ENCODE measurements at regions not wholly inside any gene's neighbourhood (a gene's known extent, or its start where the extent isn't known, plus 50 kb on each side); places are given as distances from the start of the nearest gene placed in this dataset.
"Not testable (repeated sequence)": the region's sequence is repeated elsewhere in the genome, so short reads cannot be mapped to it uniquely, and the experiment has no call there.

DNA sequence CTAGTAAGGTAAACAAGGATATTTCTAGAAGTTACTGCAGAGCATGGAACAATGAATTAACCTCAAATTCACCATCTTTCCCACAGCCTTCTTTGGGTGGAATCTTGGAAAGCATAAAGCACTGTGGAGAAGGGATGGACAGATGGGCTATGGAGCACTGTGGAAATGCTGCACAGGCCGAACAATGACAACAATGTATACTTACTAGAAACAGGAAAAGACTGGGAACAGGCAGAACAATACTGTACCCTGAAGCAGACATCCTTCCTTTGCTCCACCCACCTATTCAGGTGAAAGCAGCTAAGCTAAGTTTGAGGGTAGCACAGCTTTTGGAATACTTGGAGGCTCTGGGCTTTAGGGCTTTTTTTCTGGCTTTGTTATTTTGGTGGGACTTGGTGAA lies 250.6 kb upstream of the KLF8 start:
- DNase-seq = no peak

DNA sequence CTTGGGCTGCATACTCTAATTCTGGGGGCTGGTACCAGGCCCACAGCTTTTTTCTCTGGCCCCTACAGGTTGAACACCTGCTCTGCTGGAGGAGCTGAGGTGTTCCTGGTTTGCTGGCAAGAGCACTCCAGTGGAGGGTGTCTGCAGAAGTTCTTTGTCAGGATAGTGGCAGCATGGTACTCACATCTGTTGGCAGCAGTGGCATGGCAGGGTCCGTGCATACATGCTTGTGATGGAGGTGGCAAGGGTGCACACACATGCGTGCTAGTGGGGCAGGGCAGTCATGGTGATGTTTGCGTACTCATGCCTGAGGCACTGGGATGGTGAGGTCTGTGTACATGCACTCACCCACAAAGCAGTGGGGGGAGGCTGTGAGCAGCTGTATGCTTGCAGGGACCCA lies 235.5 kb upstream of the KLF8 start:
- DNase-seq = no peak

DNA sequence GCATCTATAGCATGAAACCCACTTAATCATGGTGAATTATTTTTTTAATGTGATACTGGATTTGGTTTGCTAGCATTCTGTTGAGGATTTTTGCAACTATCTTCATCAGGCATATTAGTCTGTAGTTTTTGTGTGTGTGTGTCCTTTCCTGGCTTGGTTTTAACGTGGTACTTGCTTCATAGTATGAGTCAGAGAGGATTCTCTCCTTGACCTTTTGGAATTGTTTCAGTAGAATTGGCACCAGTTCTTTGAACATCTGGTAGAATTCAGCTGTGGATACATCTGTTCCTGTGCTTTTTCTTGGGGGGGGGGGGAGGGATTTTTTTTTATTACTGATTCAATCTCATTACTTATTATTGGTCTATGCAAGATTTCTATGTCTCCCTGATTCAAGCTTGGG lies 232.0 kb upstream of the KLF8 start:
- no peak for DNase-seq

DNA sequence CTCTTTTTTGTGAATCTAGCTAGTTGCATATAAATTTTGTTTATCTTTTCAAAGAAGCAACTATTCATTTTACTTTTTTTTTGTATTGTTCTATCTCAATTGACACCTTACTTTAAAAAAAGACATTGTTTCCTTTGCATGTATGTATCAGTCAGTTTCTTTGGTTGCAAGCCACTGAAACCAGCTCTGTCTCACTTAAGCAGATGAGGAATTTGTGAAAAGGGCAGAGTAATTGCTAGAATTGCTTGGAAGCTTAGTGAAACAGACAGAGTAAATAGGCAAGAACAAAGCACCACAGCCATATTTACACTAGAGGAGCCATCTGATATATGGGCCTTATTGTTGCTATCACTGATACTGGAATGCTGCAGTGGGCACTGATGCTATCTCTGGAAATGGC lies 231.4 kb upstream of the KLF8 start:
- DNase-seq = no peak

DNA sequence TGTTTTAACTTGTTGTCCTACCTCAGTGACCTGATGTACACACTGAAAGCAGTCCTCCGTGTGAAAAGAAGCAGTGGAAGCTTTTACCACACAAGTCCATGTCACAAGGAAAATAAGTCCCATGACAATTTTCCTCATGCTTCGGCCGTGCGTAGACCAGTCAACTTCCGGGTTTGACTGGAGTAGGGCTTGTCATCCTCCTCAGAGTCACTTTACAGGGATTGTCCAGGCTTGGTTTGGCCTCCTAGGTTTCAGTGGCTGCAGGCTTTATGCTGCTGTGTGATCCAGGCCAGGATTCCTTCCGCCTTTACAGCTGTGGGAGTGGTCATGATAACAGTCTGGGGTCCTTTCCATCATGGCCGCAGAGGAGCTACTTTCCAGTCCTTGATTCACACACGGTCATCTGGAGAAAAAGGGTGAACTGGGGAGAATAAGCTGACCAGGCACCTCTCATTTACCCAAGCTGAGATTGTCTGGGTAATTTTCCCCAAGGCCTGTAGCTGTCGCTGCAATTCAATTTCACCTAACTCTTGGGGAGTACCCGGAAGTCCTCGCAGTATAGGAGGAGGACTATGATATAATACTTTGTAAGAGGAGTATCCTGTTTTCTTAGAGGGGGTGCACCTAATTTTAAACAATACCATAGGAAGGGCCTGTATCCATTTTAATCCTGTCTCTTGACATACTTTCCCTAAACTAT lies 206.1 kb upstream of the KLF8 start:
- DNase-seq = no peak

DNA sequence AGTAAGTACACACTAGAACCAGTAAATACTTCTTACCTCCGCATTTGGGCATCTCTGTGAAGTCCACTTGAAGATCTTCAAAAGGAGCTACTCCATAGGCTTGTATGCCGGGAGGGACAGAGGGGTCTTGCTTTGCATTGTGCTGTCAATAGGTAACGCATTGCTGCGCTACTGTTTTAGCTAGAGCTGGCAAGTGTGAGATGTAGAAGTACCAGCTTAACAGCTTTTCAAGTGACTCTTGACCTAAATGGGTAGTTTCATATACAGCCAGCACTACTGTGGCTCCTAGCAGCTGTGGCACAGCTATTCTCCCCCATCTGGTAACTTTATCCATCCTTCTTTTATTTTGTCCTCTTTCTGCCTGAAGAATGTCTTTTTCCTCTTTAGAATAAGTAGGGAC lies 205.3 kb upstream of the KLF8 start:
- no peak for DNase-seq

DNA sequence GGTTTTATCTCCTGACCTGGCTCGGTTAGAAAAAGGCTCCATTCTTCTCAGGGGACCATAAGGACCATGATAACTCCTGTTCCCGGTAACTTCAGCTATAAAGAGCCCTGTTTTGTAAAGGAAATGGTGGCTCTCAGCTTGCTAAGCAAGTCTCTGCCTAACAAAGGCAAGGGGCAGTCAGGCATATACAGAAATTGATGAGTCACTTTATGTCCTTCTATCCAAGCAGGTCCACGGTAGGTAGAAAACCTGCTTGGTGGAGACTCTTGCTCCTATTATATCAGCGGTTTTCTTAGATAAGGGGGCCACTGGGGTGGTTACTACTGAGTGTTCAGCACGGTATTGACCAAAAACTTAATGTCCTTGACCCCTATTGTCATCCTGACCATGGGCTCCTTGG lies 203.0 kb upstream of the KLF8 start:
- DNase-seq = no peak

DNA sequence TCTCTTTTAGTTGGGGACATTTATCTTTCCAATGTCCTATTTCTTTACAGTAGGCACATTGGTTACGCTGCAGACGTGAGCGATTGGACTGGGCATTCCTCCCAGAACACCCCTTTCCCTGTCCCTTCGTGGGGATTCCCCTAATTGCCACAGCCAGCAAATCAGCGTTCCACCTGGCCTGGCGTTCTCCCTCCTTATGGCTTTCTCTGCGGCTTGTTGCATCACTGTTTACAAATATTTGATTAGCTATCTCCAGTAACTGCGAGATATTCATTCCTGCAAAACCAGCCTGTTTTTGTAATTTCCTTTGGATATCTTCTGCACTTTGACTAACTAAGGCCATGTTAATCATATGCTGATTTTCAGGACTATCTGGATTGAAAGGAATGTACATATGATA lies 202.5 kb upstream of the KLF8 start:
- no peak for DNase-seq

DNA sequence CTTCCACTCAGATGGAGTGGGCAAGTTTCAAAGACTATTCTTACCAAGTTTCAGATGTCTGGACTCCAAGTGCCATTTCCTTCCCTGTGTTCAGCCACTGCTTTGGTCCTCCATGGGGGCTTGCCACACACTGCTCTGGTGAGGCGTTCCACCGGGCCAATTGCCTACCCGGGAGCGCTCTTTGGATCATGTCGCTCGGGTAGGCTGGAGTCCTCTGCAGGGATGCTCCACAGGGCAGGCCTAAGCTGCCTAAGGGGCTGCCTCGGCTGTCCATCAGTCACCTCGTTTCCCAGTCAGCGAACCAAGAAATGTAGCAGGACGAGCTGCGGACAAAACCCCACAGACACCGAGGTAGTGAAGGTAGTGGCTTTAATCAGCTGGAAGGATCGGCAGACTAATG lies 200.7 kb upstream of the KLF8 start:
- no peak for DNase-seq

DNA sequence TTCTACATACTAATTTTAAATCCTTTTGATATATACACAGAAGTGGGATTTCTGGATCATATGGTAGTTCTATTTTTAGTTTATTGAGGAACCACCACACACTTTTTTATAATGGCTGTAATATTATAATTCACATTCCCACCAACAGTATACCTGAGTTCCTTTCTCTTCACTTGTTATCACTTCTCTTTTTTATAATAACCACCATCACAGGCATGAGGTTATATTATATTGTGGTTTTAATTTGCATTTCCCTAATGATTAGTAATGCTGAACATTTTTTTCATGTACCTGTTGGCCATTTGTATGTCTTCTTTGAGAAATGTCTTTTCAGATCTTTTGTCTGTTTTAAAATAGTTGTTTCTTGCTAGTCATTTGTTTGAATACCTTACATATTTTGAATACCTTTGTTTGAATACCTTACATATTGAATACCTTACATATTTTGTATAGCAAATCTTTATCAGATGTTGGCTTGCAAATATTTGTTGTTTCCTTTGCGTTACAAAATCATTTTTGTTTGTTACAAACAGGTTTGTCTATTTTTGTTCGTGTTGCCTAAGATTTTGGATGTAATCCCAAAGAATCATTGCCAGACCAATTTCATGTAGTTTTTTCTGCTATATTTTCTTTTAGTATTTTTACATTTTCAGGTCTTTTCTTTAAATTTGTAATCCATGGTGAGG lies 198.5 kb upstream of the KLF8 start:
- no peak for DNase-seq

DNA sequence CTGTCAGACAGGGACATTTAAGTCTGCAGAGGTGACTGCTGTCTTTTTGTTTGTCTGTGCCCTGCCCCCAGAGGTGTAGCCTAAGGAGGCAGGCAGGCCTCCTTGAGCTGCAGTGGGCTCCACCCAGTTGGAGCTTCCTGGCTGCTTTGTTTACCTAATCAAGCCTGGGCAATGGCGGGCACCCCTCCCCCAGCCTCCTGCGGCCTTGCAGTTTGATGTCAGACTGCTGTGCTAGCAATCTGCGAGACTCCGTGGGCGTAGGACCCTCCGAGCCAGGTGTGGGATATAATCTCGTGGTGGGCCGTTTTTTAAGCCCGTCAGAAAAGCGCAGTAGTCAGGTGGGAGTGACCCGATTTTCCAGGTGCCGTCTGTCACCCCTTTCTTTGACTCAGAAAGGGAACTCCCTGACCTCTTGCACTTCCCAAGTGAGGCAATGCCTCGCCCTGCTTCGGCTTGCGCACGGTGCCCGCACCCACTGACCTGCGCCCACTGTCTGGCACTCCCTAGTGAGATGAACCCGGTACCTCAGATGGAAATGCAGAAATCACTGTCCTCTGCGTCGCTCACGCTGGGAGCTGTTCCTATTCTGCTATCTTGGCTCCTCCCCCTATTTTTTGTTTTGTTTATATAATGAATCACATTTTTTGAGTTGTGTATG lies 179.4 kb upstream of the KLF8 start:
- DNase-seq = not testable (repeated sequence)

DNA sequence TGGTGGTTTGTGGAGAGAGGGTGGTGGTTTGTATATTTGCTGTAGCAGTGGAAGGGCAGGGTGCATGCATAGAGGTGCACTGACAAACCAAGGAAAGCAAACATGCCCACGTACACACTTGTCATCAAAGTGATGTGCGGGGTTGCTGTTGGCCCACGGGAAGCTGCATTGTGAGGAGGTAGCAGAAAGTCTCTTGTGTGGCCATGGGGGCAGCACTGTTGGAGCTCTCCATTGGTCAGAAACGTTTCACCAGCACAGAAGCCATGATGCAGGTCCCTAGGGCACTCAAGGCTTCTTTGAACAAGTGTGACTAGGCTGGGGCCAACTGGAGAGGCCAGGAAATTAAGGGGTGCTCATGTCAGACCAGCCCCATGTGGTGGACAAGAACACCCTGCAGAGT lies 174.8 kb upstream of the KLF8 start:
- DNase-seq = no peak

DNA sequence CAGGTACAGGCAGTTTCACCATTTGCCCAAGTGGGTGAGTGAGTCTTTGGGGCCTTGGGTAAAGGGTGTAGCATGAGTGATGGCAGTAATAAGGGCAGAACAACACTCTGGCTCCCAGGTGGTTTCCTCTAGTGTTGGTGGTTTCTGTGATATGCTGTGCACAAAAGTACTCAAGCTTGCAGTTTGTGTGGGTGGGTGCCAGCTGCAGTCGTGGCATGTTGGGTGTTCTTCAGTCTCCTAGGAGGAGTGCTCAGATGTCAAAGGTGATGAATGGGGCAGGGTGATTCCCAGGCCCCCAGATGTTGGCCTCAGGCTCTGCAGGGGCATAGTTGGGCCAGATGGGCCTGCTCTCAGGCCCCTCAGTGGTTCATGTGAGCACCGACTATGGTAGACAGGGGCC lies 166.1 kb upstream of the KLF8 start:
- no peak for DNase-seq

DNA sequence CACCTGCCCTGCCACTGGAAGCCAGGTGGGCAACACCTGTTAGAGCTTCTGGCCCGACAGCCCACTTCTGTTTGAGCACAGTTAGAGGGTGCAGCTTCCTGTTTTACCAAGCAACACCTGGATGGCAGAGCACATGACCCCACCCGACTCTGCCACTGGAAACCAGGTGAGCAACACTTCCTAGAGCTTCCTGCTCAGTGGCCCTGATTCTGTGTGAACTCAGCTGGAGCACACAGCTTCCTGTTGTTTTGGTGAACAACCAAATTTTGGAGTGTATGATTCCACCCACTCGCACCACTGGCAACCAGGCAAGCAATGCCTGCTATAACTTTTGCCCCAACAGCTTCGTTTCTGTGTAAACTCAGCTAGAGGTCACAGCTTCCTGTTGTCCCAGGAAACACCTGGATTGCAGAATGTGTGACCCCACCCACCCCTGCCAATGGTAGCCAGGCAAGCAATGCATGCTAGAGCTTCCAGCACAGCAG lies 163.8 kb upstream of the KLF8 start:
- DNase-seq = peak in 1 of 6 experiments; percentile 16

DNA sequence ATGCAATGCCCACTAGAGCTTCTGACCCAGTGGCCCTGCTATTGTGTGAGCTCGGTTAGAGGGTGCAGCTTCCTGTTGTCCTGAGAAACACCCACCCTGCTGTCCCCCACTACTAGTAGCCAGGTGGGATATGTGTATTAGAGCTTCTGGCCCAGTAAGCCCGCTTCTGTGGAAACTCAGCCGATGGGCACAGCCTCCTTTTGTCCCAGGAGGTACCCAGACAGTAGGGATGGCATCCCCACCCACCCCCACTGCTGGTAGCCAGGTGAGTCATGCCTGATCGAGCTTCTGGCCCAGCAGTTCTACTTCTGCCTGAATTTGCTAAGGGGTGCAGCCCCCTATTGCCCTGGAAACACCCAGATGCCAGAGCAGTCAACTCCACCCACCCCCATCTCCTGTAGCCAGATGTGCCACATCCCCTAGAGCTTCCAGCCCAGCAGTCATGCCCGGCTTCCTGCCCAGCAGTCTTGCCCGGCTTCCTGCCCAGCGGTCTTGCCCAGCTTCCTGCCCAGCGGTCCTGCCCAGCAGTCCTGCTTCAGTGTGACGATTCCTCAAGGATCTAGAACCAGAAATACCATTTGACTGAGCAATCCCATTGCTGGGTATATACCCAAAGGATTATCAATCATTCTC lies 162.7 kb upstream of the KLF8 start:
- no peak for DNase-seq

DNA sequence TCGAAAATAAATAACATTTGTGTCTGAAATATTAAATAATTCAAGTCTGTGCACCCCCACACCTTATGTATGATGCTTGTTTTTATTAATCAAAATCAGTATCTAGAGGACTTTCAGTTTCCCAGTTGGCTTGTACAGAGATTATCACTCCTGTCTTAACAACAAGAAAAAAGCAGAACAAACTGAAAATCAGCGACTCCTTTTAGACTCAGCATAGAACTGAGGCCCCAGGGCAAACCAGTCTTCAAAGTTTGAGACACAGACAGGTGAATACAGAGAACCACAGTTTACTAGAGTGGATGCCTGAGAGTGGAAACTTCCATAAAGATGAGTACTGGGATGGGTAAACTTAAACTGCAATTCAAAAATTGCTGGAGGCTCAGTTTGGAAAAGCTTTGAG lies 142.8 kb upstream of the KLF8 start:
- no peak for DNase-seq

DNA sequence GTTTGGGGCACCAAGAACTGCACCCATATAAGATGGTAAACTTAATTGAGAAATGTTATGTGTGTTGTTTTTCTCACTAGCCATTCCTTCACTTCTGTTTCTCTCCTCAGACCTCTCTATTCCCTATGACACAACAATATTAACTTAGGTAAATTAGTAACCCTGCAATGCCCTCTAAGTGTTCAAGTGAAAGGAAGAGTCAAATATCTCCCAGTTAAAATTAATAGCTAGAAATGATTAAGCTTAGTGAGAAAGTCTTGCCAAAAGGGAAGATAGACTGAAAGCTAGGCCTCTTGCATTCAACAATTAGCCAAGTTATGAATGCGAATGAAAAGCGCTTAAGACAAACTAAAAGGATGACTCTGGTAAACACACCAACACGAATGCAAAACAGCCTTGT lies 132.9 kb upstream of the KLF8 start:
- no peak for DNase-seq

DNA sequence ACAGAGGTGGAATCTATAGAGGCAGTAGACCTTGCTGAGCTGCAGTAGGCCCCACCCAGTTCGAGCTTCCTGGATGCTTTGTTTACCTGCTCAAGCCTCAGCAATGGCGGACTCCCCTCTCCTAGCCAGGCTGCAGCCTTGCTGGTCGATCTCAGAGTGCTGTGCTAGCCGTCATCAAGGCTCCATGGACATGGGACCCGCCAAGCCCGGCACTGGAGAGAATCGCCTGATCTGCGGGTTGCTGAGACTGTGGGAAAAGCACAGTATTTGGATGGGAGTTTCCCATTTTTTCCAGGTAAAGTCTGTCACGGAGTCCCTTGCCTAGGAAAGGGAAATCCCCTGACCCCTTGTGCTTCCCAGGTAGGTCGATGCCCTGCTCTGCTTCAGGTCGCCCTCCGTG lies 124.8 kb upstream of the KLF8 start:
- no peak for DNase-seq

DNA sequence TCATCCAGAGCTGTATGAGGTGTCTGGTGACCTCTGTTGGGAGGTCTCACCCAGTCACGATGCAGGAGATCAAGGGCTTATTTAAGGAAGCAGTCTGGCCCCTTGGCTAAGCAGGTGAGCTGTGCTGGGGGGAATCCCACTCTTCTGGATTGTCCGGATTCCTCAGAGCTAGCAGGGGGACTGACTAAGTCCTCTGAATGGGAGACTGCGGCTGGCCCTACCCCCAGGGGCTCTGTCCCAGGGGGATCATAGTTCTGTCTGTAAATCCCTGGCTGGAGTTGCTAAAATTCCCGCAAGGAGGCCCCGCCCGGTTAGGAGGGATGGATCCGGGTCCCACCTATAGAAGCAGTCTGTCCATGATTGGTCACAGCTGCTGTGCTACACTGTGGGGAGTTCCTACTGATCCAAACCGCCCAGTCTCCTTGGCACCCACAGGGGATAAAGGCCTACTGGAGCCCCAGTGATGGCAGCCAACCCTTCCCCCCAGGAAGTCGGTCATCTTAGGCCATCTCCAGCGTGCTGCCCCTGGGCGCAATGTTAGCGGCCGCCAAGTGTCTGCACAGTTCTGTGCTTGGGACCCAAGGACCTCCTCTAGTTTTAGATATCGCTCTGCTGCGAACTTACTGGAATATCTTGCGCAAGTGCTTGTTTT lies 118.2 kb upstream of the KLF8 start:
- no peak for DNase-seq

DNA sequence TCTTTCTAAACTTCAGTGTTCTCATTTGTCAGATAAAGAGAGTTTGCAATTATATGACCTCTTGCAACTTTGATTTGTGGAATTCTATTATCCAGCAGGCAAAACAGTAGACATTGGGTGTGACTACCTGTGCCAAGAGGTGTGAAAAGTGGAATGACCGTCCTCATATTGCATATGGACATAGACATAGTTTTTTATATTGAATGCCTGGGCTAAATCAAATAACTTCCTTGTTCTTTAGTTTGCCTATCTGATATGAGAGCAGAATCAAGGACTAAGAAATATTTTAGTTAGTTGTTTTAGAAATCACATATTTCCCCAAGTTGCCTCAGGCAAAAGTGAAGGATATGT lies 117.7 kb upstream of the KLF8 start:
- no peak for DNase-seq

DNA sequence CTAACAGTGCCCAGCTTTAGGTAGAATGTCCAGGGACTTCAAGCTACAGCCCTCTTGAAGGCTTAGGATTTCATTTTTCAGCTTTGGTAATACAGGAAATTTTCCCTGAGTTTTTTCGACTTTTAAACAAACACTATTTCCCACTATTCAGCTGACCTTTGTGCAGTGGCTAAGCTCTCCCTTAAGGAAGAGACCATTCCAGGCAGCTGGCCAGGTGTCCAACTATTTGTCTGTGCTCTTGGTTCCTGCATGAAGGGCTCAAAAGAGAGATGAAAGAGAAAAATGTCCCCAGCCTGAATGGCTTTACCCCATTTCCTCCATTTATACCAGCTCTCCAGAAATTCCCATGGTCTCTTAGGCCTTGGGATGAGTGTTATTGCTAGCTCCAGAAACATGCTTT lies 111.9 kb upstream of the KLF8 start:
- DNase-seq = no peak

DNA sequence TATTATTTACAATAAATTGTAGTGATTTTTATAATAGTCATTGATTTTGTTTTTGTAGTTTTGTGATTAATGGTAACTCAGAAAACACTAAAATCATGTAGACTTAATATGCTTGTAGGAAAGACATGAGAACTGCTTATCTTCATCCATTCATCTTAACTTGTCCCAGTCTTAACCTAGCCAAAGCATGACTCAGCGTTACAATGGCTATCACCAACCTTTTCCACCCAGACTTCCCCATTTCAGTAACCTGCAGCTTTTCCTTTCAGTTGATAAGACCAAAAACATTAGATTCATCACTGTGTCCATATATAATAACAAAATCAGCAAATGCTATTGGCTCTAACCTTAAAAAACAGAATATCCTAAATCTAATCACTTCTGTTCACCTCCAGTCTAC lies 106.2 kb upstream of the KLF8 start:
- no peak for DNase-seq

DNA sequence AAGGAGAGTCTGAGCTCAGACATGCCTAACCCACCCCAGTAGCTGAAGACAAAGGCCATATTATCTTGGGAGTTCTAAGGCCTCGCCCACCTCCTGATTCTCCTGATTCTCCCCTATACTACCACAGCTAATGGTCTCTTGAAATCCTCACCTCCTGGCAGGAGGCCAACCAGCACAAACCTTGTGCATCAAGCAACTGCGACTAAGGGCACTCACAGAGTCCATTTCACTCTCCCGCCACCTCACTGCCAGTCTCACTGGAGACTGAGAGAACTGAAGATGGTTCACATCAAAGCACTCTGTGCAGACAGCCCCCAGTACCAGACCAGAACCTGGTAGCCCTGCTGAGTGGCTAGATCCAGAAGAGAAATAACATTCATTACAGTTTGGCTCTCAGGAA lies 102.1 kb upstream of the KLF8 start:
- no peak for DNase-seq

DNA sequence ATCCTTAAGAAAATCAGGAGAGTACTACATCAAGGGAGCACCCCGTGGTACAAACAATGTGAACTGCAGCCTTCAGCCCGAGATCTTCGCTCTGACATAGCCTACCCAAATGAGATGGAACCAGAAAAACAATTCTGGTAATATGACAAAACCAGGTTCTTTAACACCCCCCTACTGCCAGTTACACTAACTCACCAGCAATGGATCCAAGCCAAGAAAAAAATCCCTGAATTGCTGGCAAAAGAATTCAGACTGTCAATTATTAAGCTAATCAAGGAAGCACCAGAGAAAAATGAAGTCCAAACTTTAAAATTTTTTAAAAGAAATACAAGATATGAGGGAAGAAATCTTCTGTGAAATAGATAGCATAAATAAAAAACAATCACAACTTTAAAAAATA lies 101.7 kb upstream of the KLF8 start:
- no peak for DNase-seq
